ENCODE measurements at regions not wholly inside any gene's neighbourhood (a gene's known extent, or its start where the extent isn't known, plus 50 kb on each side); places are given as distances from the start of the nearest gene placed in this dataset.

DNA sequence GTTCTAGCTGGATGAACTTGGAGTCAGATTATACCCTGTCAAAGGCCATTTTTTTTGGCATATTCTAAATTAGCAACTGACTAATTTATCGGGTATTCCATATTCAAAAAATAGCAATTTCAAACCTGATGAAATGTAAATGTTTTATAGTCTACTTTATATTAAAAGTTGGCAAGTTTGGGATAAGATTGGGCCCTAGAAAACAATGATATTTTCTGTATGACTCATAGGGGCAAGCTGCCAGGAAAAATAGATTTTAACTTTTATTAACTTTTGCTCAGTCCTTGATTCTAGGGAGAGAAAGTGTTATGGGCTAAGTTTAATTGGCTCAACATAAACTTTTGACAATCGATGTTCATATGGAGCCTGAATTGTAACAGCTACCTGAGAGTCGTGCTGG is 576.9 kb upstream of the B3GALT2 start:
- H3K4me1 Mint-ChIP-seq: no peaks in the 10 kb centered on the region
- no peak overlapping the region for H3K27ac Mint-ChIP-seq
- CTCF ChIA-PET: no interaction called here
- no peaks in the 10 kb centered on the region for H3K36me3 Mint-ChIP-seq (ENCODE audit: low read depth)
- no peaks in the 10 kb centered on the region for H3K27me3 Mint-ChIP-seq
- intact Hi-C loops (cut with micrococcal nuclease): no loop called here
- ATAC-seq (ENCODE audit: low read depth) (no peak), DNase-seq (no peak)
- no peak overlapping the region for H3K4me3 Mint-ChIP-seq
- POLR2A ChIA-PET: no interaction called here
- H3K9me3 Mint-ChIP-seq: no peaks in the 10 kb centered on the region
- TF ChIP-seq, protein P1, sequence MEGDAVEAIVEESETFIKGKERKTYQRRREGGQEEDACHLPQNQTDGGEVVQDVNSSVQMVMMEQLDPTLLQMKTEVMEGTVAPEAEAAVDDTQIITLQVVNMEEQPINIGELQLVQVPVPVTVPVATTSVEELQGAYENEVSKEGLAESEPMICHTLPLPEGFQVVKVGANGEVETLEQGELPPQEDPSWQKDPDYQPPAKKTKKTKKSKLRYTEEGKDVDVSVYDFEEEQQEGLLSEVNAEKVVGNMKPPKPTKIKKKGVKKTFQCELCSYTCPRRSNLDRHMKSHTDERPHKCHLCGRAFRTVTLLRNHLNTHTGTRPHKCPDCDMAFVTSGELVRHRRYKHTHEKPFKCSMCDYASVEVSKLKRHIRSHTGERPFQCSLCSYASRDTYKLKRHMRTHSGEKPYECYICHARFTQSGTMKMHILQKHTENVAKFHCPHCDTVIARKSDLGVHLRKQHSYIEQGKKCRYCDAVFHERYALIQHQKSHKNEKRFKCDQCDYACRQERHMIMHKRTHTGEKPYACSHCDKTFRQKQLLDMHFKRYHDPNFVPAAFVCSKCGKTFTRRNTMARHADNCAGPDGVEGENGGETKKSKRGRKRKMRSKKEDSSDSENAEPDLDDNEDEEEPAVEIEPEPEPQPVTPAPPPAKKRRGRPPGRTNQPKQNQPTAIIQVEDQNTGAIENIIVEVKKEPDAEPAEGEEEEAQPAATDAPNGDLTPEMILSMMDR (IDR thresholded peaks at IDR 0.05): no peak

DNA sequence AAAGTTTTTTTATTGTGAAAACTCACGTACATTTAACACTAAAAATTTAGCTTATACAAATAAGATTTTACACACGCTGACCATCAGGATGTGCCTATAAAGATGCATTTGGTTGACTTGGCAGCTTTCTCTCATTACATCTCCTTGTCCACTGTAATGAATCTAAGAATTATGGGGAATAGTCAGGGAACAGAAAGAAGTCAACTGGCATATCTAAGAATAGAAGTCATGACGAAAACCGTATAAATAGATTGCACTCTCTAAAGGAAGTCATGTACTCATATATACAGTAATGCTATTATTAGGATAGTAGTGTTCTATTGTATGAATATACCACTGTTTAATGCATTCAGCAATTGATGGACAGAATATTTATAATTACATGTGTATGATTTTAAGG is 575.8 kb upstream of the B3GALT2 start:
- H3K27ac Mint-ChIP-seq: no peak overlapping the region
- POLR2A ChIA-PET: no interaction called here
- CTCF ChIA-PET: no interaction called here
- no peaks in the 10 kb centered on the region for H3K9me3 Mint-ChIP-seq
- ATAC-seq (ENCODE audit: low read depth) (no peak), DNase-seq (no peak)
- no peak overlapping the region for H3K4me3 Mint-ChIP-seq
- H3K4me1 Mint-ChIP-seq: no peaks in the 10 kb centered on the region
- TF ChIP-seq, protein P1 (IDR thresholded peaks at IDR 0.05): no peak
- no peaks in the 10 kb centered on the region for H3K36me3 Mint-ChIP-seq (ENCODE audit: low read depth)
- H3K27me3 Mint-ChIP-seq: no peaks in the 10 kb centered on the region
- intact Hi-C loops (cut with micrococcal nuclease): no loop called here

DNA sequence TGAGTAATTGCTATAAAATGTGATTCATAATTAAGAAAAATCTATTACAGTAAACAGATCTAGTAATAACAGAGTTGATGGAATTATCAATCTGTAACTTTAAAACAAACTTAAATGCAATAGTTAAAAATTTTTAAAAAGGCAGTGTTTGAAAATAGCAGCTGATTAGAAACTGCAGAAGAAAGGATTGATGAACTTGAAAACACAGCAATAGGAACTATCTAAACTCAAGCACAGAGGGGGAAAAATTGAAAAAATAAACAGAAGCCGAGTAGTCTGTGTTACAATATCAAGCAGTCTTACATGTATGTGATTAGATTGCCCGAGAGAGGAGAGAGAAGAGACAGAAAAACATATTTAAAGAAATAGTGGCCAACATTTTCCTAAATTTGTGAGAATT is 569.0 kb upstream of the B3GALT2 start:
- intact Hi-C loops (cut with micrococcal nuclease): loop anchor here (1.0 to 10.0 kb wide), 4 partner anchors 348 to 1281 kb away; no protein-coding TSS in a partner anchor
- POLR2A ChIA-PET: no interaction called here
- CTCF ChIA-PET: interaction anchor here (1.1 kb wide), 2 partner anchors 351 to 366 kb away, joined by 3 read pairs; no protein-coding TSS in a partner anchor

DNA sequence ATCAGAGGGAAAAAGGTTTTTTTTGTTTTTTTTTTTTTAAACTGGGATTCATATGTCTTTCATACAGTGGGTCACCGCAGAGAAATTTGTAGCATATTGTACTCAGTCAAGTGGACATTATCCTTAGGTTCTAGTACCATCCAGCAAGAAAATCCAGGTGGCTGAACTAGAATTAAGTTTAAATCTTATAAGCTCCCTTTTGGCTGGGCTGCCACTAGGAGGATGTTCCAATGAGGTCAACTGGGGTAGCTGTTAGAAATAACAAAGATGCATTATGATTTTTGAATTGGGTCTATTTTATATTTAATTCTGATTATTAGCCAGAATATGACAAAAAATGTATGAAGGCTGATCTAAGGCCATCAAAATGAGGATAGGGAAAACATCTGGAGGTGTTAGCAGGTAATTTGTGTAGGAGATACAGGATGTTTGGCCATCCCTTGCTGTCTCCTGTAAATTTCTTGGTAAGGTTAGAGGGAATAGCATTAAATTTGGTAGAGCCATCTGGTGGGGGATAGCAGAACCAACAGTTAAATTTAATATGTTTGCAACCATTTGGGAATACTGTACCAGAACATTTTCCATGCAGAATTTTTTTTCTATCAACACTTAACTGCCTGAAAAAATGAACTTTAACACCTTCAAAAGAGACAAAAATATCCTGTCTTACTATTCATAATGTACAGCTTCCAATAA is 568.5 kb upstream of the B3GALT2 start:
- POLR2A ChIA-PET: no interaction called here
- Mint-ChIP-seq H3K9me3 (no peaks in the 10 kb centered on the region), H3K27me3 (no peaks in the 10 kb centered on the region), H3K36me3 (ENCODE audit: low read depth) (no peaks in the 10 kb centered on the region), H3K4me3 (no peak overlapping the region), H3K27ac (no peak overlapping the region), H3K4me1 (no peaks in the 10 kb centered on the region)
- TF ChIP-seq, protein P1 (IDR thresholded peaks at IDR 0.05): no peak
- intact Hi-C loops (cut with micrococcal nuclease): loop anchor here (1.0 to 10.0 kb wide), 4 partner anchors 348 to 1280 kb away; no protein-coding TSS in a partner anchor
- CTCF ChIA-PET: interaction anchor here (1.1 kb wide), 2 partner anchors 350 to 365 kb away, joined by 3 read pairs; no protein-coding TSS in a partner anchor
- DNase-seq: no peak
- no peak for ATAC-seq (ENCODE audit: low read depth)

More for the DNA sequence above, 569.0 kb upstream of the B3GALT2 start:
- ATAC-seq (ENCODE audit: low read depth) (no peak), DNase-seq (no peak)
- H3K4me1 Mint-ChIP-seq: no peaks in the 10 kb centered on the region
- H3K27ac Mint-ChIP-seq: no peak overlapping the region
- no peak overlapping the region for H3K4me3 Mint-ChIP-seq
- TF ChIP-seq, protein P1 (IDR thresholded peaks at IDR 0.05): no peak
- H3K36me3 Mint-ChIP-seq (ENCODE audit: low read depth): no peaks in the 10 kb centered on the region
- H3K27me3 Mint-ChIP-seq: no peaks in the 10 kb centered on the region
- H3K9me3 Mint-ChIP-seq: no peaks in the 10 kb centered on the region

DNA sequence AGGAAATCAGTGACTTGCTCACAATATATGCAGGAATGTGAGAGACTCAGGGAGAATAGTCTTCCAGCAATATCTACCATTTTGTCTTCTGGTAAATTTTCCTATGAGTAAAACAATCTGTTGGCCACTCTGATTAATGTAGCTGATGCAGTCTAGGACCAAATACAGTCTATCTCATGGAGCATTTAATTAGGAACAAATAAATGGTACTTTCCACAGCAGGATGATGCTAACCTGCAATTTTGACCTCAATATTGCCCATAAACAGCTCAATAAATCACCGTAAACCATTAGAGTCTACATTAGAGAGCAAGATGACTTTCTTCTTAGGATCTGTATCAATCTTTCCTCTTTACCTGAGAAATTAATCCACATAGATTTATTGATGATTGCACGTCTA is 567.7 kb upstream of the B3GALT2 start:
- POLR2A ChIA-PET: no interaction called here
- no peaks in the 10 kb centered on the region for H3K36me3 Mint-ChIP-seq (ENCODE audit: low read depth)
- TF ChIP-seq, protein P1 (IDR thresholded peaks at IDR 0.05): no peak
- no peaks in the 10 kb centered on the region for H3K4me1 Mint-ChIP-seq
- intact Hi-C loops (cut with micrococcal nuclease): loop anchor here (2.0 to 10.0 kb wide), 3 partner anchors 541 to 1279 kb away; no protein-coding TSS in a partner anchor
- CTCF ChIA-PET: no interaction called here
- H3K9me3 Mint-ChIP-seq: no peaks in the 10 kb centered on the region
- ATAC-seq (ENCODE audit: low read depth) (no peak), DNase-seq (no peak)
- no peak overlapping the region for H3K4me3 Mint-ChIP-seq
- H3K27me3 Mint-ChIP-seq: no peaks in the 10 kb centered on the region
- H3K27ac Mint-ChIP-seq: no peak overlapping the region
